HUES64 (cell line): ENCODE measurements at regions not wholly inside any gene's neighbourhood (a gene's known extent, or its start where the extent isn't known, plus 50 kb on each side); places are given as distances from the start of the nearest gene placed in this dataset.
"Not testable (repeated sequence)": the region's sequence is repeated elsewhere in the genome, so short reads cannot be mapped to it uniquely, and the experiment has no call there.

ENCODE experiments used
- H3K27ac ChIP-seq: 2 replicates; pipeline ENCODE4 v1.7.0; 2013; ENCODE audit warnings: low read depth, low read length, inconsistent platforms
- H3K27me3 ChIP-seq: 2 replicates; pipeline ENCODE4 v1.6.1; 2013; ENCODE audit warnings: mild to moderate bottlenecking, low read length; ENCODE audit not compliant: insufficient read depth
- H3K36me3 ChIP-seq: 2 replicates; pipeline ENCODE4 v1.6.1; 2013; ENCODE audit warnings: mild to moderate bottlenecking, low read length; ENCODE audit not compliant: insufficient read depth
- H3K4me1 ChIP-seq: 2 replicates; pipeline ENCODE4 v1.6.1; 2013; ENCODE audit warnings: mild to moderate bottlenecking, low read length, moderate library complexity; ENCODE audit not compliant: insufficient read depth
- H3K4me3 ChIP-seq: 2 replicates; pipeline ENCODE4 v1.5.1; 2013; ENCODE audit warnings: mild to moderate bottlenecking, low read length, moderate library complexity
- H3K9ac ChIP-seq: 2 replicates; pipeline ENCODE4 v1.6.1; 2013; ENCODE audit warnings: mild to moderate bottlenecking, low read depth, low read length
- H3K9me3 ChIP-seq: 2 replicates; pipeline ENCODE4 v1.6.1; 2013; ENCODE audit warnings: low read depth, low read length; ENCODE audit not compliant: insufficient read depth
- WGBS: fragments of 150-250, 120-280 bp; methylation state at CpG from one replicate; pipeline ENCODE4 v1.1.7; 2013; ENCODE audit warnings: missing lambda C conversion rate; 5-methylcytosine and 5-hydroxymethylcytosine counted together

DNA sequence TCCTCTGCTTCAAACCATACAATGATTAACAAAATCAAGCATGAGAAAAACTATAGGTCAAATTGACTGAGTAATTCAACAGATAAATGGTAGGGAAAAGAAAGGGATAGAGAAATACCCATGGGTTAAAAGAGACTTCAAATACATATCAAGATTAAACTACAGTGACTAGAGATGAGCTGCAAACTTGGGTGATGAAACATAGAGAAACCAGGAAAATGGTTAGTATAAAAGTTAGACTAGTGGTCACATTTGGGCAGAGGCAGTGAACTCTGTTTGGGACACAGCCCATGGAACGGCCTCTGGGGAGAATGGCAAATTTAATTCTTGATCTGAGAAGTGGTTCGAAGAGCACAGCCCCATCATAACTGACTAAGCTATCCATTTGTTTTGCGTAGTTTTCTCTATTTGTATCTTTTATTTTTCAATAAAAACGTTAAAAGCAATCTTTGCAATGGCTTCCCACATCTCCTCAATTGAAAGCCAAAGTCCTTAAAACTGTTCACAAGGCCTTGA lies 99.4 kb downstream of the APIP start:
- H3K9ac ChIP-seq, result no peak overlapping the region
- H3K36me3 ChIP-seq, result no peaks in the 10 kb centered on the region
- no peak overlapping the region for H3K4me3 ChIP-seq
- no peak overlapping the region for H3K27ac ChIP-seq
- peaks cover 13% of the 10 kb centered on the region for H3K9me3 ChIP-seq
- WGBS, result 95% methylated on average over 4 of the region's 4 CpGs
- no peaks in the 10 kb centered on the region for H3K27me3 ChIP-seq
- no peaks in the 10 kb centered on the region for H3K4me1 ChIP-seq

DNA sequence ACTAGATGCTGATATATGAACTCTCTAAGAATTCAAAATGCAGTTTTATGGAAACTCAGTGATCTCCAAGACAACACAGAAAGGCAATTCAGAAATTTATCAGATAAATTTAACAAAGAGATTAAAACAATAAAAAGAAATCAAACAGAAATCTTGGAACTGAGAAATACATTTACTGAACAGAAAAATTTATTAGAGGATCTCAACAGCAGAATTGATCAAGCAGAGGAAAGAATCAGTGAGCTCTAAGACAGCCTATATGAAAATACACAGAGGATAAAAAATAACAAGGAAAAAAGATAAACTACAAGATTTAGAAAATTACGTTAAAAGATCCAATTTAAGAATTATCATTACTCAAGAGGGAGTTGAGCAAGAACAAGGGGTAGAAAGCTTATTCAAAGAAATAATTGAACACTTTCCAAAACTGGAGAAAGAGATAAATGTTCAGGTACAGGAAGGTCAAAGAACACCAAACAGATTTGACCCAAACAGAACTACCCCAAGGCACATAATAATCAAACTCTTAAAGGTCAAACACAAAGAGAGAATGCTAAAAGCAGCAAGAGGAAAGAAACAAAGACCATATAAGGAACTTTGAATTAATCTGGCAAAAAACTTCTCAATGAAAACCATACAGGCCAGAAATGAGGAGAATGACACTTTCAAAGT lies 103.1 kb downstream of the APIP start:
- H3K4me1 ChIP-seq, result no peaks in the 10 kb centered on the region
- H3K9ac ChIP-seq, result no peak overlapping the region
- peaks cover 9% of the 10 kb centered on the region for H3K9me3 ChIP-seq
- no peak overlapping the region for H3K4me3 ChIP-seq
- H3K36me3 ChIP-seq, result no peaks in the 10 kb centered on the region
- H3K27ac ChIP-seq, result no peak overlapping the region
- no CpG with 5 or more reads among the region's 1 CpG for WGBS
- no peaks in the 10 kb centered on the region for H3K27me3 ChIP-seq

DNA sequence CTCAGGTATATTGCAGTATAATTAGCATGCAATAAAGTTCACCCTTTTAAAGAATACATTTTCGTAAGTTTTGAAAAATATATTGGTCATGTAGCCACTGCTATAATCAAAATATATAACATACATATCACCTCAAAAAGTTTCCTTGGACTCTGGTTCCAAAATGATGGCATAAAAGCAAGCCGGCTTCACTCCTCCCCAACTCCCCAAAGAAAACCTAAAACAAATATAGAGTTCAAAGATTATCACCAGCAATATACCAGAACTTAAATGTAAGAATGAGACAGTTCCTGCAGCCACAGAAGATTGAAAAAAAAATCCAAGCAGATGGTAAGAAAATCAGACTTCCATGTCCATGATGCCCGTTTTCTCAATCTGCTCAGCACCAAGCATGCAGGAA lies 104.3 kb downstream of the APIP start:
- Histone ChIP-seq H3K27me3 (no peaks in the 10 kb centered on the region), H3K9me3 (peaks cover 9% of the 10 kb centered on the region), H3K9ac (no peak overlapping the region), H3K4me1 (no peaks in the 10 kb centered on the region), H3K36me3 (no peaks in the 10 kb centered on the region), H3K27ac (no peak overlapping the region), H3K4me3 (no peak overlapping the region)
- WGBS, result 98% methylated on average over 3 of the region's 3 CpGs

DNA sequence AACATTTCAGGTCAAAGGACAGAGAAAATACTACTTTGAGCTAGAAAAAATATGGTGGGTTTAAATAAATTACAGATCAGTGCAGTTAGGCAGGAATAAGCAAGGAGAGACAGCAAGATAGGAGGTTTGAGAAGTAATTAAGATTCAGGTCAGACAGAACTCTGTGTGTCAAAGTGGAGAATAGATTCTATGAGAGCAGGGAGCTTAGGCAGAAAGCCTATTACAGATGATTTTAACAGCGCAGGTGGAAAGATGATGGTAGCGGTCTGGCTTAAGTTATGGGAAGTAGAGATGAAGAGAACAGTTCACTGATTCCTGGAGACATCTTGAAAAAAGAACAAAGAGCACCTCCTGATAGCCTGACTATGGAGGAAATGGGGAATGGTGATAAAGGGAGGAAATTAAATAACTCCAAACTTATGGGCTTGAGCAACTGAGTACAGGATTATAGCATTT lies 106.0 kb downstream of the APIP start:
- H3K4me3 ChIP-seq, result no peak overlapping the region
- no peak overlapping the region for H3K9ac ChIP-seq
- peaks cover 9% of the 10 kb centered on the region for H3K9me3 ChIP-seq
- H3K27ac ChIP-seq, result no peak overlapping the region
- 94% methylated on average over 2 of the region's 2 CpGs for WGBS
- H3K36me3 ChIP-seq, result no peaks in the 10 kb centered on the region
- no peaks in the 10 kb centered on the region for H3K27me3 ChIP-seq
- H3K4me1 ChIP-seq, result no peaks in the 10 kb centered on the region

DNA sequence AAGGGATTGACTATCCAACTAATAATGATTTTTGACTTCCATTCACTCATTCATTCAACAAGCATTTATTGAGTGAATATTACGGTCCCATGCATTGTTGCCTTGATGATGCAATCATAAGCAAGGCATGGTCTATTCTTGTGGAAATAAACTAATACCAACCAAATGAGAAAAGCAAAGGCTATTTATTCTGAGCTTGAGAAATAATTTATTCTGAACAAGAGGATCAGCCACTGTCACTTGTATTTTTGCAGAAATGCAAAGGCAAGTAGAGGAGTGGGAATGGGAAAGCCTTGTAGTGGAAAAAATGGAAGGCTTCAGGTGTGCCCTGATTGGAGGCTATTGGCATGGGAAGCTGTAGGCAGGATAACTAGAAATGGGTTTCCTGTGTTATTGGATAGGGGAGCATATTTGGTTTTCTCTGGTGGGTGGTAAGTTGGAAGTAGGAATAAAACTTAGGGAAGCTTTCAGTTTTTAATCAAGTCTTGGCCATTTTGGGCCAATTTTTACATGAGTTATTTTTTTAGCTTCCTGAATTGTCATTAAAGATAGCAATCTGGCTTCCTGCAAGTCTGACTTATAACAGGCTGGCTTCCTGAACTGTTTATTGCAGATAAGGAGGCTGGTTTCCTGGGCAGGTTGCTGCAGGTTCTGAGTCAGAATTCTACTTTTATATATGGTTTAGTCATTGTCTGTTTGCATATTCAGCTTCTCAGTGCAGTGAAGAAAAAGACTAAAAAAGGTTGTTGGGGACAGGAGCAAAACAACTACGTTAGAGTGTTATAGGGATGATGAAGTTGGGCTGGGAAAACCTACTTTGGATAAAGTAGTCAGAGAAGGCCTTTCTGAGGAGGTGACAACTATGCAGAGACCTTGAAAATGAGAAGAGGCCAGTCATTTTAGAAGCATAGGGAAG lies 106.7 kb downstream of the APIP start:
- H3K4me1 ChIP-seq, result no peaks in the 10 kb centered on the region
- H3K27ac ChIP-seq, result no peak overlapping the region
- peaks cover 9% of the 10 kb centered on the region for H3K9me3 ChIP-seq
- H3K4me3 ChIP-seq, result no peak overlapping the region
- no peaks in the 10 kb centered on the region for H3K27me3 ChIP-seq
- no peaks in the 10 kb centered on the region for H3K36me3 ChIP-seq
- H3K9ac ChIP-seq, result no peak overlapping the region
- 86% methylated on average over 1 of the region's 2 CpGs for WGBS

DNA sequence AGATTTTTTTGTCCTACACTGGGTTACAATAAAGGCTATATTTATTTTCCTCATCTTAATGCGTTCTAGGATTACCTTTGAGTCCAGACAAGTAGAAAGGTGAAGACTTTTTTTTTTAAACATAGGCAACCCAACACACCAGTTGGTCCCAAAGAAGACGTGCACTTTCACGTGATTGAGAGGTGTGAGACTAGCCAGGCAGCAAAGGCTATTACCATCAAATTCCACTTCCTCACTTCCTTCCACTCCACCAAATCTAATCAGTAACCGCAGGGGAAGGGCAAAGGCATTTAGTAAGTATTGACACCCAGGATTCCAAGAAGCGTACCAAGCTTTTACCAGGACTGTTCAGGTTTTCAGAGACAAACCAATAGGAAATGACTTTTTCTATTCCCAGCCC lies 109.3 kb downstream of the APIP start:
- Histone ChIP-seq H3K4me3 (no peak overlapping the region), H3K9me3 (no peaks in the 10 kb centered on the region), H3K4me1 (no peaks in the 10 kb centered on the region), H3K9ac (no peak overlapping the region), H3K36me3 (no peaks in the 10 kb centered on the region), H3K27ac (no peak overlapping the region), H3K27me3 (no peaks in the 10 kb centered on the region)
- WGBS, result 97% methylated on average over 5 of the region's 5 CpGs

DNA sequence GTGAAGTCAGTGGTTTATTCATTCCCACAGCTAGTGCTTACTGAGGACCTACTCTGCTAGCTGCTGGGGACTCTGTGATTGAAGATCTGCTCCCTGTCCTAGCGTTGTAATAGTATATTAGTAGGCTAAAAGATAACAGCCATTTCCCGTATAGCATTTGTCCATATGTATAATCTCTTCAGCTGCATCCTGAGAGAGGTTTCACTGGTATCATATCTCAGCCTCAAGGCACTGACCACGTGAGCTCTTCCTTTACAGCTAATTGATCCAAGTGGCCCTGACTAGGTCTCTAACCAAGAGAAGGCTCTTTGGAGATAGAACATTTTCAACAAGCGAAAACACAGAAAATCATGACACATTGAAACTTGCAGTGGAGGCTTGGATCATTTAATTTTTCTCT lies 110.2 kb downstream of the APIP start:
- H3K9me3 ChIP-seq, result no peaks in the 10 kb centered on the region
- no peaks in the 10 kb centered on the region for H3K27me3 ChIP-seq
- no peak overlapping the region for H3K4me3 ChIP-seq
- no peak overlapping the region for H3K27ac ChIP-seq
- H3K9ac ChIP-seq, result no peak overlapping the region
- no peaks in the 10 kb centered on the region for H3K36me3 ChIP-seq
- H3K4me1 ChIP-seq, result no peaks in the 10 kb centered on the region
- 96% methylated on average over 4 of the region's 4 CpGs for WGBS

DNA sequence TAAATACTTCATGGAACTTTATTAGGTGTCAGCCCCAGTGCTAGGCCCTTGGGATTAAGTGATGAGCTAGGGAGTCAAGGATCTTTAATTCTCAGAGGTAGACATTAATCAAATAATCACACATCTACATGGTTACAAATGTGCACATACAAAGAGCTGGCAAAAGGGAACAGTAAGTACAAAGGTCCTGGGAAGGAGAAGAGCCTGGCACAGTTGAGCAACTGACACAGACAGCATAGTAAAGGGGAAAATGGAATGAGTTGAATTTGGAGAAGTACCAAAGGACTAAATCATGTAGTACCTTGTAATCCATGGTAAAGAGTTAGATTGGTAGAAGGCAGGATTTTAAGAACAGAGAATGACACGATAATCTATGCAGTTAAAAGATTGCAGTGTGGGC lies 116.3 kb downstream of the APIP start:
- H3K36me3 ChIP-seq, result no peaks in the 10 kb centered on the region

DNA sequence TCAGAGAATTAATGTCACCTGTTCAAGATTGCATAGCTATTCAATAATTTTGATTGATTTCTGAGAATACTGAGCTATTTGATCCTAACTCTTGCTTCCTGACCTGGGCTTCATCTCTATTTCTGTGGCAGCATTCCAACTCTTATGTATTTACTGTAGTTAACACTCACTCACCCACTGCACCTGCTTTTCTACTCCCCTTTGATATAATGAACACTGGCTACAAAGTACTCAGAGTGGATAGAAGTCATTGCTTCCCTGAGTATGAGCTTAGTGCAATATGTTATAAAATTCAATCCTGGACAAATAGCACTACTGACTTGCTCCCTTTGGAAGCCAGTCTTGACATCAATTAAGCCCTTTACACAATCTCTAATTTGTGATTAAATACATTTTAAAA lies 117.2 kb downstream of the APIP start:
- H3K9me3 ChIP-seq, result peaks cover 6% of the 10 kb centered on the region; the same call in 1 of the 2 replicates
- H3K4me3 ChIP-seq, result no peak overlapping the region
- H3K27ac ChIP-seq, result no peak overlapping the region
- H3K36me3 ChIP-seq, result no peaks in the 10 kb centered on the region
- H3K9ac ChIP-seq, result no peak overlapping the region
- no peaks in the 10 kb centered on the region for H3K27me3 ChIP-seq
- H3K4me1 ChIP-seq, result peaks cover 8% of the 10 kb centered on the region; the same call in 1 of the 2 replicates

More for the DNA sequence above, 116.3 kb downstream of the APIP start:
- WGBS, result 89% methylated on average over 1 of the region's 1 CpG
- peaks cover 8% of the 10 kb centered on the region; the same call in 1 of the 2 replicates for H3K4me1 ChIP-seq
- no peak overlapping the region for H3K9ac ChIP-seq
- no peak overlapping the region for H3K27ac ChIP-seq
- no peaks in the 10 kb centered on the region for H3K27me3 ChIP-seq
- H3K4me3 ChIP-seq, result no peak overlapping the region
- H3K9me3 ChIP-seq, result peaks cover 6% of the 10 kb centered on the region; the same call in 1 of the 2 replicates

DNA sequence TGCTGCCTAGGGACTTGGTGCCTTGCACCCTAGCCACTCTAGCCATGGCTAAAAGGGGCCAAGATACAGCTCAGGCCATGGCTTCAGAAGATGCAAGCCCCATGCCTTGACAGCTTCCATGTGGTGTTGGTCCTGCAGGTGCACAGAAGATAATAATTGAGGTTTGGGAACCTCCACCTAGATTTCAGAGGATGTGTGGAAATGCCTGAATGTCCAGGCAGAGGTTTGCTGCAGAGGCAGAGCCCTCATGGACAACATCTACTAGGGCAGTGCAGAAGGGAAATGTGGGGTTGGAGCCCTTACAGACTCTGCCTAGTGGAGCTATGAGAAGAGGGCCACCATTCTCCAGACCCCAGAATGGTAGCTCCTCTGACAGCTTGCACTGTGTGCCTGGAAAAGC lies 118.7 kb downstream of the APIP start:
- not testable (repeated sequence) for H3K27ac ChIP-seq, H3K27me3 ChIP-seq, H3K36me3 ChIP-seq, H3K9ac ChIP-seq, H3K9me3 ChIP-seq, H3K4me3 ChIP-seq
- peaks cover 14% of the 10 kb centered on the region for H3K4me1 ChIP-seq

DNA sequence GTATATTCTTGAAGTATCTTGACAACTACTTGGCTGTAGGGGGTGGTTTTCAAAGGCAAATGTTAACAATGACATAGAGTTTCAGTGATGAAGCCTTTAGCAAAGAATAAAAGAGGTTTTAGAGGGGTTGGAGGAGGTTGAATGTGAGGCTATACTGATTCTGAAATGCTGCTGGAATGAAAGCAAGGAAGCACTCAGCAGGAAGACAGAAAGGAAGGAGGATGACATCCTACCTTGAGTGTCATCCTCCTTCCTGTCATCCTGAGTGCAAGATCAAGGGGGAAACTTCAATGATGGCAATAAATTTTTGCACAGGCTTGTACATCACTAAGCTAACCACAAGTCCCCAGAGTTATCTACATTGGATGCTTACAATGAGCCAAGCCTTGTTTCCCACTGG lies 120.5 kb downstream of the APIP start:
- H3K36me3 ChIP-seq, result no peaks in the 10 kb centered on the region
- H3K27me3 ChIP-seq, result no peaks in the 10 kb centered on the region
- peaks cover 6% of the 10 kb centered on the region; the same call in 1 of the 2 replicates for H3K9me3 ChIP-seq
- peaks cover 21% of the 10 kb centered on the region for H3K4me1 ChIP-seq
- H3K4me3 ChIP-seq, result no peak overlapping the region
- no peak overlapping the region for H3K9ac ChIP-seq
- H3K27ac ChIP-seq, result no peak overlapping the region
